ENCODE measurements at regions not wholly inside any gene's neighbourhood (a gene's known extent, or its start where the extent isn't known, plus 50 kb on each side); places are given as distances from the start of the nearest gene placed in this dataset.
"Not testable (repeated sequence)": the region's sequence is repeated elsewhere in the genome, so short reads cannot be mapped to it uniquely, and the experiment has no call there.

DNA sequence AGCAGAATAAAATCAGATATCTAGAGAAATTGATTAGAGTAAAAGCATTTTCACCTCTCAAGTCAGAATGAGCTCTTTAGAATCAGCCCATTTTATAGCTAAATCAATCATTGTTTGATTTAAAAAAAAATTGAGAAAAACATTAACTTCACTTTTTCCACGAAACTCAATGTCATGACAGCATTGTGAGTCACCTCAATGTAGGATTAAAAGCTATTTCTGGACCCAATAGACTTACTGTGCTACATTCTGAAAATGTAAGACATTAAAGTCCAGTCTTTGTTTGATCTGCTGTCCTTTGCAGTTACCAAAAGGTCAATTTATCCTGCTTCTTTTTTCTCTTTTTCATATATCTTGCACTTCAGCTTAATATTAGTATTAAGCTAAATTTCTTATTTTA lies 519.4 kb upstream of the ZNF337 start:
- no peaks in the 10 kb centered on the region for H3K27me3 ChIP-seq (ENCODE audit: control insufficient read depth, insufficient read depth, low read length)
- no peaks in the 10 kb centered on the region for H3K36me3 ChIP-seq (ENCODE audit: control insufficient read depth, insufficient read depth, low read length)
- ChIA-PET CTCF (interaction anchor here (1.0 kb wide), 1 partner anchor 29 kb away, joined by 3 read pairs; no protein-coding TSS in a partner anchor), POLR2A (interaction anchor here (0.6 kb wide), 1 partner anchor 45 kb away, joined by 3 read pairs; no protein-coding TSS in a partner anchor)
- TF ChIP-seq, protein P1, sequence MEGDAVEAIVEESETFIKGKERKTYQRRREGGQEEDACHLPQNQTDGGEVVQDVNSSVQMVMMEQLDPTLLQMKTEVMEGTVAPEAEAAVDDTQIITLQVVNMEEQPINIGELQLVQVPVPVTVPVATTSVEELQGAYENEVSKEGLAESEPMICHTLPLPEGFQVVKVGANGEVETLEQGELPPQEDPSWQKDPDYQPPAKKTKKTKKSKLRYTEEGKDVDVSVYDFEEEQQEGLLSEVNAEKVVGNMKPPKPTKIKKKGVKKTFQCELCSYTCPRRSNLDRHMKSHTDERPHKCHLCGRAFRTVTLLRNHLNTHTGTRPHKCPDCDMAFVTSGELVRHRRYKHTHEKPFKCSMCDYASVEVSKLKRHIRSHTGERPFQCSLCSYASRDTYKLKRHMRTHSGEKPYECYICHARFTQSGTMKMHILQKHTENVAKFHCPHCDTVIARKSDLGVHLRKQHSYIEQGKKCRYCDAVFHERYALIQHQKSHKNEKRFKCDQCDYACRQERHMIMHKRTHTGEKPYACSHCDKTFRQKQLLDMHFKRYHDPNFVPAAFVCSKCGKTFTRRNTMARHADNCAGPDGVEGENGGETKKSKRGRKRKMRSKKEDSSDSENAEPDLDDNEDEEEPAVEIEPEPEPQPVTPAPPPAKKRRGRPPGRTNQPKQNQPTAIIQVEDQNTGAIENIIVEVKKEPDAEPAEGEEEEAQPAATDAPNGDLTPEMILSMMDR (IDR thresholded peaks at IDR 0.05; ENCODE audit: insufficient read depth, low read depth, low read length), result no peak
- DNase-seq (ENCODE audit: low read depth), result peak; percentile 12
- no peak overlapping the region for H3K4me3 ChIP-seq (ENCODE audit: low read depth, low read length)

DNA sequence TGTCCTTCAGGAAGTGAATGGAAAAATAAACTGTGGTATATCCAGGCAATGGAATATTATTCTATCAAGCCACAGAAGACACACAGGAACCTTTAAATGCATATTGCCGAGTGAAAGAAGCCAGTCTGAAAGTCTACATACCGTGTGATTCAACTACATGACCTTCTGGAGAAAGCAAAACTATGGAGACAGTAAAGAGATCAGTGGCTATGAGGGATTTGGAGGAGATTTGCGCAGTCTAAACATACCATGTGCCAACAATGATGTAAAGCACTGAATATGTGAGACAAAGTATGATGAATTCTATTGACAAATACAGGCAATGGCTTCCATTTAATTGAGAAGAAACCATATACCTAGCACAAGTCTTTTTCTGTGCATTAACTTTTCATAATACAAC lies 518.3 kb upstream of the ZNF337 start:
- Histone ChIP-seq H3K36me3 (ENCODE audit: control insufficient read depth, insufficient read depth, low read length) (no peaks in the 10 kb centered on the region), H3K4me3 (ENCODE audit: low read depth, low read length) (no peak overlapping the region), H3K27me3 (ENCODE audit: control insufficient read depth, insufficient read depth, low read length) (no peaks in the 10 kb centered on the region)
- TF ChIP-seq, protein P1 (IDR thresholded peaks at IDR 0.05; ENCODE audit: insufficient read depth, low read depth, low read length), result no peak
- POLR2A ChIA-PET, result no interaction called here
- no peak for DNase-seq (ENCODE audit: low read depth)
- CTCF ChIA-PET, result no interaction called here

DNA sequence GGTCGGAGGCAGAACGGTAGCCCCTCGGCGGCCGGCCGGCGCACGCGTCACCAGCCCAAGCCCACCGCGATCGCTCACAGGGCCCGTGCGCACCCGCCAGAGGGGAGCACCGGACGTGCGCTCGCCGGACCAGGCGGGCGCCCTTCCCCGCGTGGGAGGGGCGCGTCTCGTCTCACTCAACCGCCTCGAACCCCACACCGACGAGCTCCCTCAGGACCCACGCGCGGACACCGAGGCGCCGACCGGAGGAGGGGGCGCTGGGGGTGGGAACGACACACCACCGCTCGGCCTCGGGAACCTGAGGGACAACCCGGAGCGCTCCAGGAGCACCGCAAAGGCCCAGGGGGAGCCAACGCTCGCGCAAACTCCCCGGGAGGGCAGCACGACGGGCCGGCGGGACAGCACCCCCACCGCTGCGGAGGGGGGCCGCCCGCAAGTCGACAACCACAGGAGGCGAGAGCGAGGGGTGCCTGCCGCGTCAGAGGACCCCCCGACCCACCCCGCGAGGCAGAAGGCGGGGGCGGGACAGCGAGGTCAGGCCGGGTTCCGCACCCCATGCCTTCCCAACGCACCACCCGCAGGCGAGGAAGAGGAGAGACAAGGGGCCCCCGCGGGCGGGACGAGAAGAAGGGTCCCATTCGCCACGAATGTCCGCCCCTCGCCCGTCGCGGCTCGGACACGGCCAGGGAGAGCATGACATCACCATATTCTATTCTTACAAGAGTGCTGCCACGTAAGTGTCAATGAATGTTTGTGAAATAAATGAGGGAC lies 512.7 kb upstream of the ZNF337 start:
- peaks cover 17% of the 10 kb centered on the region for H3K27me3 ChIP-seq (ENCODE audit: control insufficient read depth, insufficient read depth, low read length)
- TF ChIP-seq, protein P1 (IDR thresholded peaks at IDR 0.05; ENCODE audit: insufficient read depth, low read depth, low read length), result no peak
- no peak for DNase-seq (ENCODE audit: low read depth)
- no peaks in the 10 kb centered on the region for H3K36me3 ChIP-seq (ENCODE audit: control insufficient read depth, insufficient read depth, low read length)
- CTCF ChIA-PET, result no interaction called here
- POLR2A ChIA-PET, result no interaction called here
- peak overlapping the region; percentile 13; the same call in 1 of the 2 replicates for H3K4me3 ChIP-seq (ENCODE audit: low read depth, low read length)

DNA sequence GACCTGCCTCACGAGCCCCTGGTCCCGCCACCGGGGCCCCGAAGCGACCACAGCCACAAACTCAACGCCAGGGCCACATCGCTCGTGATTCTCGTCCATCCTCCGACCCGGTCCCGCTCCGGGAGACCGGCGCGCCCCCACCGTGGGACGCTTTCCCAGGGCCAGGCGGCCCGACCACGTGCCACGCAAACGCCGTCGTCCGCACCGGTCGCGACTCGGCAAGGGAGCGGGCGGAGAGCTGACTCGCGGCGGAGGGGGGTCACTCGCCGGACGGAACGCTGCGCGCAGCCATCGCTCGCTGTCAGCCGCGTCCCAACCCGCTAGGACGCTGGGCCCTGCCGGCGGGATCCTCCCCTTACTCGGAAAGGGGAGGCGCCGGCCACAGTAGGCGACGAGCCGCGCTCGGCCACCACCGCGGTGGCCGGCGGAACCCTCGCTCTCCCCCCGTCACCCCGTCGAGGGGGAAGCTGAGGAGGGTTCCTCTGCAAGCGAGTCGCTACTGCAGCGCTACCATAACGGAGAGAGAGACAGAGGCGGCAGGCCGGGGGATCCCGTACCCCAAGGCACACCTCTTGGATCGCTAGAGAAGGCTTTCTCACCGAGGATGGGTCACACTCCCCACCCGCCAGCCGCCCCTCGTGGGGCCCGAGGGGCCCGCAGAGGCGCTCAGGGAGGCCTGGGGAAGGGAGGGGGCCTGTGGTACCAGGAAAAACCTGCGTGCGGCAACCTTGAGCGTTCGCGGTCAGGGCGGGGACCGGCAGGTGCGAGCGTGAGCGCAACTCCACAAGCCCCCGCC lies 511.8 kb upstream of the ZNF337 start:
- peaks cover 17% of the 10 kb centered on the region for H3K27me3 ChIP-seq (ENCODE audit: control insufficient read depth, insufficient read depth, low read length)
- CTCF ChIA-PET, result no interaction called here
- TF ChIP-seq, protein P1 (IDR thresholded peaks at IDR 0.05; ENCODE audit: insufficient read depth, low read depth, low read length), result no peak
- POLR2A ChIA-PET, result no interaction called here
- H3K4me3 ChIP-seq (ENCODE audit: low read depth, low read length), result peak overlapping the region; percentile 33
- DNase-seq (ENCODE audit: low read depth), result no peak
- no peaks in the 10 kb centered on the region for H3K36me3 ChIP-seq (ENCODE audit: control insufficient read depth, insufficient read depth, low read length)

DNA sequence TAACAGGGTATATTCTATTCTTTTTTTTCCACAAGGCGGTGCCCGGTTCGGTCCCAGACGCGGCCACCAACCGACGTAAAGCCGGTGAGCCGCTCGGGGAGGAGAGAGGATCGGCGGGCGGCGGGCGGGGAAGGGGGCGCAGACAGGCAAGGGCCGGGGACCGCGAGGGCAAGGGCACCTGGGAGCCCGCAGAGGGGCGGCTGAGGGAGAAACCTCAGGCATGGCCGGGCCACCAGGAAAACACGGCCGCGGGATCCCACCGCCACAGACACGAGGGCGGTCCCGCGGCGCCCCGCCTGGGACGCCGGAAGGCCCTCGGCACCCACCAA lies 511.3 kb upstream of the ZNF337 start:
- H3K4me3 ChIP-seq (ENCODE audit: low read depth, low read length); POLR2A ChIA-PET; DNase-seq (ENCODE audit: low read depth); CTCF ChIA-PET; H3K36me3 ChIP-seq (ENCODE audit: control insufficient read depth, insufficient read depth, low read length): not testable (repeated sequence)
- H3K27me3 ChIP-seq (ENCODE audit: control insufficient read depth, insufficient read depth, low read length), result peaks cover 17% of the 10 kb centered on the region
